HG03565 (cell line): ENCODE measurements at regions not wholly inside any gene's neighbourhood (a gene's known extent, or its start where the extent isn't known, plus 50 kb on each side); places are given as distances from the start of the nearest gene placed in this dataset.

Experiments
- ATAC-seq: cut with Tn5 transposase; IDR thresholded peaks from one replicate; pipeline ENCODE4 v1.9.1; 2021; ENCODE audit warnings: mild to moderate bottlenecking, moderate library complexity; ENCODE audit not compliant: unreplicated experiment

GRCh38 chr6:88262332-88262731 is 96.2 kb upstream of the CNR1 start:
- ATAC-seq: no peak

- ATAC-seq: no peak
Observed at GRCh38 chr6:88251301-88251700, 85.2 kb upstream of the CNR1 start.

GRCh38 chr6:88248709-88249321 is 82.7 kb upstream of the CNR1 start:
- no peak for ATAC-seq

GRCh38 chr6:88246654-88247053 is 80.5 kb upstream of the CNR1 start:
- no peak for ATAC-seq

GRCh38 chr6:88244721-88245120 is 78.6 kb upstream of the CNR1 start:
- ATAC-seq: no peak

- no peak for ATAC-seq
Observed at GRCh38 chr6:88238901-88239300, 72.8 kb upstream of the CNR1 start.

GRCh38 chr6:88238065-88238464 is 71.9 kb upstream of the CNR1 start:
- peak; percentile 69 for ATAC-seq

- ATAC-seq: no peak
Observed at GRCh38 chr6:88236612-88237360, 70.6 kb upstream of the CNR1 start.

GRCh38 chr6:88232753-88233152 is 66.6 kb upstream of the CNR1 start:
- ATAC-seq: no peak

- ATAC-seq: no peak
Observed at GRCh38 chr6:88223298-88223697, 57.2 kb upstream of the CNR1 start.

GRCh38 chr6:88220493-88220892 is 54.3 kb upstream of the CNR1 start:
- ATAC-seq: no peak

- no peak for ATAC-seq
Observed at GRCh38 chr6:88216182-88216581, 50.0 kb upstream of the CNR1 start.
